SK-N-MC (cell line): ENCODE measurements at regions not wholly inside any gene's neighbourhood (a gene's known extent, or its start where the extent isn't known, plus 50 kb on each side); places are given as distances from the start of the nearest gene placed in this dataset.
A peak's percentile ranks its signal among the peaks of the same experiment; 100 is the strongest.

ENCODE experiments used
- DNase-seq: peaks from one replicate; pipeline ENCODE4 v3.0.0-alpha.2; 2011; ENCODE audit warnings: low read depth, low spot score
- H3K27ac ChIP-seq: fragments of 200-600 bp; sonication (generic); 2 replicates; pipeline ENCODE4 v1.5.1; 2016; ENCODE audit warnings: mixed run types
- H3K36me3 ChIP-seq: fragments of 200-600 bp; sonication (generic); 2 replicates; pipeline ENCODE4 v1.6.1; 2017; ENCODE audit warnings: antibody characterized with exemption, low read length, mixed read lengths; ENCODE audit not compliant: insufficient read depth
- H3K4me3 ChIP-seq: fragments of 200-600 bp; sonication (generic); 2 replicates; pipeline ENCODE4 v1.5.1; 2016
- H3K9ac ChIP-seq: fragments of 200-600 bp; sonication (generic); 2 replicates; pipeline ENCODE4 v1.8.0; 2017; ENCODE audit warnings: mixed run types, mixed read lengths; ENCODE audit not compliant: insufficient read length
- H3K9me3 ChIP-seq: fragments of 200-600 bp; sonication (generic); 2 replicates; pipeline ENCODE4 v1.6.1; 2017; ENCODE audit warnings: low read depth, mild to moderate bottlenecking, antibody characterized with exemption, low read length, moderate library complexity, mixed read lengths
- EZH2 ChIP-seq: fragments of 200-600 bp; sonication (generic); IDR thresholded peaks from one replicate; pipeline ENCODE4 v1.6.1; 2017; ENCODE audit warnings: antibody characterized with exemption
- FOXP2 ChIP-seq: optimal IDR thresholded peaks from 2 replicates; pipeline ENCODE3; 2011; ENCODE audit warnings: mild to moderate bottlenecking, moderate library complexity; ENCODE audit not compliant: insufficient read depth; ENCODE audit errors: extremely low read length, control extremely low read depth
- POLR2AphosphoS5 ChIP-seq: IDR thresholded peaks from 2 replicates; pipeline ENCODE4 v1.6.1; 2012; ENCODE audit warnings: mild to moderate bottlenecking, low read depth, low read length, borderline replicate concordance

DNA sequence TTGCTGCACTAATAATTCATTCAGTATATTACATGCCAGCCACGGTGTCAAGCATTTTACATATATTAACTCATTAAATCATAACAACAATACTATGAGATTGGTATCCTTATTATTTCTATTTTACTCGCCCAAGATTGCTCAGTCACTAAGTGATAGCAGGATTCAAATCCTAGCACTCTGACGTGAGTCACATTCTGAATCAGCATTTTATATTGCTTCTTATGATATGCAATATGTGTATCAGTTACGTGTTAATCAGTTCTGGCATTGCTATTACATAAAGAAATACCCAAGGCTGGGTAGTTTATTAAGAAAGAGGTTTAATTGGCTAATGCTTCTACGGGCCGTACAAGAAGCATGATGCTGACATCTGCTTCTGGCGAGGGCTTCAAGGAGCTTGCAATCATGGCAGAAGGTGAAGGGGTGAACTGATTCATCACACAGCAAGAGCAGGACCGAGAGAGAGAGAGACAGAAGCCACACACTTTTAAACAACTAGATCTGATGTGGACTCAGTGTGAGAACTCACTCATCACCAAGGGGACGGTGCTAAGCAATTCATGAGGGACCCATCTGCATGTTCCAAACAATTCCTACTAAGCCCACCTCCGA lies 166.5 kb upstream of the TMCO5A start:
- TF ChIP-seq EZH2 (no peak), FOXP2 (no peak), POLR2AphosphoS5 (no peak)
- DNase-seq = no peak
- H3K27ac ChIP-seq = no peak overlapping the region
- no peak overlapping the region for H3K4me3 ChIP-seq
- no peak overlapping the region for H3K9ac ChIP-seq
- H3K9me3 ChIP-seq = no peaks in the 10 kb centered on the region
- no peaks in the 10 kb centered on the region for H3K36me3 ChIP-seq

DNA sequence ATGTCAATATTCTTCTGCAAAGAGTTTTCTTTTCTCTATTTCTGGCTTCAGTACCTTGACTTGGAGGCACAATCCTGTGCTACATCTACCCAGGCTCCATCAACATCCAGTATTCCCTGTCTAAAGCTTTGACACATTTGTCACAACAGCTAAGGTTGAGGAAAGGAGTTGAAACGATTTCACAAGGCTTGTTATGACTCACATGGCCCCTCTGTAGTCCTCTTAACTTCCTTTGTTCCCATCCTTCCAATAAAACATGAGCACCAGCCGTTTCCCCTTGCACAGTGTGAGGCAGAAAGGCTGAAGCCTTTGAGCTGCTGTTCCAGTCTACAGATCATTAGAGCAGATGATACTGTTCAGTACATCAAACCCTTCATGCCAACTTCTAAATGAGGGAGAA lies 163.0 kb upstream of the TMCO5A start:
- no peak for TF ChIP-seq FOXP2
- no peak for TF ChIP-seq EZH2
- no peak for TF ChIP-seq POLR2AphosphoS5
- no peak for DNase-seq
- no peak overlapping the region for H3K27ac ChIP-seq
- H3K4me3 ChIP-seq = no peak overlapping the region
- H3K9ac ChIP-seq = no peak overlapping the region
- no peaks in the 10 kb centered on the region for H3K9me3 ChIP-seq
- H3K36me3 ChIP-seq = no peaks in the 10 kb centered on the region

DNA sequence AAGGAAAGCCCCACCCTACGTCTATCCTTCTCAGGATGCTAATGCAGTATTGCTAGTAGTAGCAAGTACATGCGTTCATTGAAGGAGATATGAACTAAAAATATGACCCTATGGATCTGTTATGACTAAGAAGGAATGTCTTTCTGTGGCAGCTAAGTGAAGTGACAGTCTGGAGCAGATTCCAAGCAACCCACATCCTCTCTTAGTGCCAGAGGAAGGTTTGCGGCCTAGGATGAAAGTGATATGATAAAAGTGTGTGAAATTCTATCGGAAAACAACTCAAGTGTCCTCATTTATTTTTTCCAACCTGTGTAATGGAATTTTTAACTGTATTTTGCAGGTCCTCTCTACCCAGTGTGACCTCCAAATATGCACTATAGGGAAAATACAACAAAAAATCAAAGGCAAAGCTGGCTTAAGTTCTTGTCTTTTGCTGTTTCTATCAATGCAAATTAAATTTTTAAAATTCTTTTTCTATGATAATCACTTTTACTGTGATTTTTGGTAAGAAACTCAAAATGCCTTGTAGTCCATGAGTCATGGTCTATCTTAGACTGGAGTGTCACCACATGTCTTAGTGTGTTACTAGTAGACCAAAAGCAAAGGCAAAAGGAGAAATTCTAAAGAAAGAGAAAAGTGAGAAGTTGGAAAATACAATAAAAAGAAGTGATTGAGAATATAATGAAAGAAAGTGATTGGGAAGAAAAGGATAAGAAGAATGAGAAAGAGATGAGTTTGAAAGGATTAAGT lies 161.2 kb upstream of the TMCO5A start:
- no peaks in the 10 kb centered on the region for H3K9me3 ChIP-seq
- no peak for TF ChIP-seq FOXP2
- H3K9ac ChIP-seq = no peak overlapping the region
- no peaks in the 10 kb centered on the region for H3K36me3 ChIP-seq
- no peak overlapping the region for H3K27ac ChIP-seq
- no peak overlapping the region for H3K4me3 ChIP-seq
- no peak for DNase-seq

DNA sequence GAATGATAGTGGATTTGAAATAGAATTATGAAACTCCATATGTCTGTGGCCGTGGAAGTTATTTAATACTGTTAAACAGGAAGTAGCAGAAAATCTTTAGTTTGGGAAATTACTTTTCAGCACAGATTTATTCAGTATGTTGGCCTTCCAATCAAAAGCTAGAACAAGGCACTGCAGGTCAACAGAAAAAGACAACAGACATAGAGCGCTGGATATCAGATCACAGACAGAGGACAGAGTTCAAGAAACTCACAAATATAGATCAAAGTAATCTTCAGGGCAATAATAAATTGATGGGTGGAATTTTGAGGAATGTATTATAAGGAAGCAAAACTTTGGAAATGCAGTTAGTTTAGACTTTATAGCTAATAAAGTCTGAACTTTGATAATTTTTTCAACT lies 159.5 kb upstream of the TMCO5A start:
- no peak for TF ChIP-seq EZH2
- no peak for TF ChIP-seq POLR2AphosphoS5
- TF ChIP-seq FOXP2 = no peak

DNA sequence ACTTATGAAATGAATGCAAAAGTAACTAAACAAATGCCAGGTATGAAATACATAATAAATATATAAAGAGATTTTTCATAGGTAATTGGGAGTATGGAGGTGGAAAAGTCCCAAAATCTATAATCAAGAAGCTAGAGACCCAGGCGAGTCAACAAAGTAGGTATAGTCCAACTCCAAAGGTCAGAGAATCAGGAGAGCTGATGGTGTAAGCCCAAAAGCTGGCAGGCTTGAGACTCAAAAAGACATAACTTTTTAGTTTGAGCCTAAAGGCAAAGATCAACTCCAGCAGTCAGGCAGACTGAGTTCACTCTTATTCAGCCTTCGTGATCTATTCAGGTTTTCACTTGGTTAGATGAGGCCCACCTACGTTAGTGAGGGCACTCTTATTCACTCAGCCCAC lies 157.4 kb upstream of the TMCO5A start:
- Histone ChIP-seq H3K9ac (no peak overlapping the region), H3K4me3 (no peak overlapping the region), H3K9me3 (no peaks in the 10 kb centered on the region), H3K36me3 (no peaks in the 10 kb centered on the region), H3K27ac (no peak overlapping the region)
- DNase-seq = no peak
- TF ChIP-seq POLR2AphosphoS5 (no peak), FOXP2 (no peak), EZH2 (no peak)

More for the DNA sequence above, 159.5 kb upstream of the TMCO5A start:
- Histone ChIP-seq H3K4me3 (no peak overlapping the region), H3K36me3 (no peaks in the 10 kb centered on the region), H3K9me3 (no peaks in the 10 kb centered on the region), H3K27ac (peak overlapping the region; percentile 55; the same call in 1 of the 2 replicates), H3K9ac (no peak overlapping the region)
- no peak for DNase-seq

DNA sequence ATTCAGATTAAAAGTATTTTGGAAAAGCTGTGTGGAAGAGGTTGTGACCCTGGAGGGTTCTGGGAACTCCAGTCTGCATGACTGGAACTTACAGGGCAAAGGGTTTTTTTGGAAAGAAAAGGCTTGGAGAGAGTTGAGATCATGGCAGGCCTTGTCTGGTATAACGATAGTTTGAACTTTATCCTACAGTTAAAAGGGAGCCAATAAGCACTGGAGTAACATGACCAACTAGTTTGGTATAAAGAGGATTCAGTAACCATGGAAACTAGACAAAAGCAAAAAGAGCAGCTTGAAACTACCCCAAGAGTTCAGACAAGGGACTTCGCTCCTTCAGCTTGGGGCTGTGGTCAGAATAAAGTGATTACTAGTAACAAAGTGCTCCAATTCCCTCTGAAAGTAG lies 151.2 kb upstream of the TMCO5A start:
- Histone ChIP-seq H3K9ac (no peak overlapping the region), H3K9me3 (no peaks in the 10 kb centered on the region), H3K4me3 (no peak overlapping the region), H3K27ac (no peak overlapping the region), H3K36me3 (no peaks in the 10 kb centered on the region)
- DNase-seq = no peak
- TF ChIP-seq POLR2AphosphoS5 (no peak), FOXP2 (no peak), EZH2 (no peak)

DNA sequence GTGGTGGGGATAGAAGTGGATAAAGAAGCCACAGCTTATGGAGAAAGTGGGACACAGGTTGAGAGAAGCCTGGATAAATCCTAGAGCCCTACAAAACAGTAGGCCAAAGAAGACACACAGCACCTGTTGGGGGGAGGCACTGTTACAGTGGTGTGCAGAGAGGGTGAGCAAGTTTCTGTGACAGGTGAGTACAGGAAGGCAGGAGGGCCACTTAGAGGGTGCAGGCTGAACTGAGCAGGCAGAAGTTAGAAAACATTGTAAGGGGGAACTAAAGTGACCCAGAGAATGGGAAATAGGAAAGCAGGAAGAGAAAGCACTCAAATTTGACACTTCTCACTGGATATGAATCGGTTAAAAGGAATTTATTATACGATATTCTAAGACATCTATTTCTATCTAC lies 146.1 kb upstream of the TMCO5A start:
- Histone ChIP-seq H3K9me3 (no peaks in the 10 kb centered on the region), H3K9ac (no peak overlapping the region), H3K27ac (no peak overlapping the region), H3K36me3 (no peaks in the 10 kb centered on the region), H3K4me3 (no peak overlapping the region)
- TF ChIP-seq EZH2 (no peak), POLR2AphosphoS5 (no peak), FOXP2 (no peak)
- DNase-seq = no peak

DNA sequence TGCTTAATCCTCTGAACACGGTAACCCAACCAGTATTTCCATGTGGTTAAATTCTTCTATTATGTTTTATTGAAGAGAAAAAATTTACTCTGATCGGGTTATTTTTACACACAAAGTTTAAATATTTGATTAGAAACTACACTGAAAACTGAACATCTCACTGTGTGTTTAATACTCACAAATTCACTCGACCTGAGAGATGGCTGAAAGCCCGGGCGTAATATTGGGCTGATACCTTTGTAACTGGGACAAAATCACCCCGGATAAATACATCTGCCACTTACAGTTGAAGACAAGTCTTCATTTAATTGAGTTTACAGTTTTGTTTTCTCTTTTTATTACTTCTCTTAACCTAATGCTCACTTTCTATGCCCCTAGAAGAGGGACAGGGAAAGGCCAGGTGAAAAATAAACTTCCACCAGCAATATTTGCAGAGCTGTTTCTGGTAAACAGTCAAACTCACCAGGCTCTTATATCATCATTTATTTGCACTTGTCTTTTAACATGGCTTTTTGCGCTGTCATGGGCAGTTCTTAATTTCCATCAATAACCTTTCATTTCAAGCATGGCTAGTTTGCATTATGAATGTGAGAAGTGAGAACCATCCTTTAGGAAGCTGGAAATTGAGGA lies 145.6 kb upstream of the TMCO5A start:
- DNase-seq = no peak
- Histone ChIP-seq H3K36me3 (no peaks in the 10 kb centered on the region), H3K27ac (no peak overlapping the region), H3K4me3 (no peak overlapping the region), H3K9ac (no peak overlapping the region), H3K9me3 (no peaks in the 10 kb centered on the region)
- no peak for TF ChIP-seq EZH2
- TF ChIP-seq POLR2AphosphoS5 = no peak
- no peak for TF ChIP-seq FOXP2
